ENCODE measurements at regions not wholly inside any gene's neighbourhood (a gene's known extent, or its start where the extent isn't known, plus 50 kb on each side); places are given as distances from the start of the nearest gene placed in this dataset.

GRCh38 chr1:56189946-56190805, 389.2 kb downstream of the PLPP3 start:
- TF ChIP-seq ZNF274 (IDR thresholded peaks at IDR 0.05; ENCODE audit: low read depth, low read length) (no peak), YY1 (IDR thresholded peaks at IDR 0.05; ENCODE audit: insufficient read depth, insufficient read length) (no peak), SUZ12 (IDR thresholded peaks at IDR 0.05; ENCODE audit: extremely low read depth, insufficient read depth, insufficient read length) (no peak)

Data from NT2/D1 (cell line).